EH (cell line): ENCODE measurements at regions not wholly inside any gene's neighbourhood (a gene's known extent, or its start where the extent isn't known, plus 50 kb on each side); places are given as distances from the start of the nearest gene placed in this dataset.

Experiments
- DNase-seq: peaks from one replicate; pipeline ENCODE4 v3.0.0-alpha.2; 2015; ENCODE audit warnings: low read depth

- DNase-seq: peak; percentile 49
Measured at GRCh38 chr6:110538416-110539160, 62.2 kb upstream of the SLC22A16 start.

- DNase-seq: peak; percentile 97
Measured at GRCh38 chr6:110537208-110538123, 61.1 kb upstream of the SLC22A16 start.

GRCh38 chr6:110534731-110535492, 58.5 kb upstream of the SLC22A16 start:
- DNase-seq: peak; percentile 98

- peak; percentile 20 for DNase-seq
Measured at GRCh38 chr6:110532431-110532830, 56.0 kb upstream of the SLC22A16 start.

GRCh38 chr6:110530671-110531070, 54.3 kb upstream of the SLC22A16 start:
- DNase-seq: peak; percentile 29

GRCh38 chr6:110529907-110530306, 53.5 kb upstream of the SLC22A16 start:
- DNase-seq: peak; percentile 90

- DNase-seq: peak; percentile 93
Measured at GRCh38 chr6:110529355-110529754, 52.9 kb upstream of the SLC22A16 start.

GRCh38 chr6:110528930-110529325, 52.5 kb upstream of the SLC22A16 start:
- DNase-seq: no peak

- DNase-seq: peak; percentile 98
Measured at GRCh38 chr6:110528101-110528929, 51.9 kb upstream of the SLC22A16 start.

- peak; percentile 30 for DNase-seq
Measured at GRCh38 chr6:110527516-110527915, 51.1 kb upstream of the SLC22A16 start.

GRCh38 chr6:110526726-110527125, 50.3 kb upstream of the SLC22A16 start:
- DNase-seq: no peak
